OCI-LY7 (cell line): ENCODE measurements at regions not wholly inside any gene's neighbourhood (a gene's known extent, or its start where the extent isn't known, plus 50 kb on each side); places are given as distances from the start of the nearest gene placed in this dataset.

ENCODE experiments used
- EZH2phosphoT487 ChIP-seq: fragments of 200-600 bp; sonication (generic); IDR thresholded peaks from 2 replicates; pipeline ENCODE4 v1.6.1; 2018; ENCODE audit warnings: low read depth, borderline replicate concordance, mild to moderate bottlenecking, mixed run types, antibody characterized with exemption, low read length, moderate library complexity, mixed read lengths
- TF ChIP-seq, protein P1 (sequence below): fragments of 200-600 bp; sonication (generic); conservative IDR thresholded peaks from 2 replicates; pipeline ENCODE4 v1.5.1; 2014; ENCODE audit warnings: mild to moderate bottlenecking, antibody characterized with exemption, low read length, moderate library complexity, mixed read lengths

DNA sequence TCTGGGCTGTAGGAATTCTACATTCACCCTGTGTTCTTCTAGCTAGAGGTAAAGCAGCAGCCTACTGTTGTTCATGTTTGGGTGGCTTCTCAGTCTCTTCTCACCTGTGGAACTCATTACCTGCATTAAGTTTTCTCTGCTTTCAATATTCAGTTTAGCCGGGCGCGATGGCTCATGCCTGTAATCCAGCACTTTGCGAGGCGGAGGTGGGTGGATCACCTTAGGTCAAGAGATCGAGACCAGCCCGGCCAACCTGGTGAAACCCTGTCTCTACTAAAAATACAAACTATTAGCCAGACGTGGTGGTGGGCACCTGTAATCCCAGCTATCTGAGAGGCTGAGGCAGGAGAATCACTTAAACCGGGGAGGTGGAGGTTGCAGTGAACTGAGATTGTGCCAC is 139.8 kb upstream of the UBE2E3 start:
- TF ChIP-seq, protein P1, sequence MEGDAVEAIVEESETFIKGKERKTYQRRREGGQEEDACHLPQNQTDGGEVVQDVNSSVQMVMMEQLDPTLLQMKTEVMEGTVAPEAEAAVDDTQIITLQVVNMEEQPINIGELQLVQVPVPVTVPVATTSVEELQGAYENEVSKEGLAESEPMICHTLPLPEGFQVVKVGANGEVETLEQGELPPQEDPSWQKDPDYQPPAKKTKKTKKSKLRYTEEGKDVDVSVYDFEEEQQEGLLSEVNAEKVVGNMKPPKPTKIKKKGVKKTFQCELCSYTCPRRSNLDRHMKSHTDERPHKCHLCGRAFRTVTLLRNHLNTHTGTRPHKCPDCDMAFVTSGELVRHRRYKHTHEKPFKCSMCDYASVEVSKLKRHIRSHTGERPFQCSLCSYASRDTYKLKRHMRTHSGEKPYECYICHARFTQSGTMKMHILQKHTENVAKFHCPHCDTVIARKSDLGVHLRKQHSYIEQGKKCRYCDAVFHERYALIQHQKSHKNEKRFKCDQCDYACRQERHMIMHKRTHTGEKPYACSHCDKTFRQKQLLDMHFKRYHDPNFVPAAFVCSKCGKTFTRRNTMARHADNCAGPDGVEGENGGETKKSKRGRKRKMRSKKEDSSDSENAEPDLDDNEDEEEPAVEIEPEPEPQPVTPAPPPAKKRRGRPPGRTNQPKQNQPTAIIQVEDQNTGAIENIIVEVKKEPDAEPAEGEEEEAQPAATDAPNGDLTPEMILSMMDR = no peak
- TF ChIP-seq EZH2phosphoT487 = no peak
